ENCODE measurements at regions not wholly inside any gene's neighbourhood (a gene's known extent, or its start where the extent isn't known, plus 50 kb on each side); places are given as distances from the start of the nearest gene placed in this dataset.

- H3F3A ChIP-seq (ENCODE audit: low read depth) = no peaks in the 10 kb centered on the region
- H3K27ac ChIP-seq = no peak overlapping the region
- H3K4me3 ChIP-seq = no peak overlapping the region
- TF ChIP-seq CTCF (IDR thresholded peaks at IDR 0.05) (no peak), EZH2 (IDR thresholded peaks at IDR 0.05) (no peak), EZH2phosphoT487 (IDR thresholded peaks at IDR 0.05) (no peak)
- no peaks in the 10 kb centered on the region for H3K79me2 ChIP-seq (ENCODE audit: low read depth)
- Mint-ChIP-seq H3K4me3 (no peak overlapping the region), H3K36me3 (peaks cover 3% of the 10 kb centered on the region), H3K4me1 (peaks cover 54% of the 10 kb centered on the region), H3K9me3 (peaks cover 10% of the 10 kb centered on the region), H3K27me3 (ENCODE audit: insufficient read depth, low read depth) (peaks cover 6% of the 10 kb centered on the region), H3K27ac (peak overlapping the region; percentile 58)
- H3K4me1 ChIP-seq = peaks cover 15% of the 10 kb centered on the region
- H3K4me2 ChIP-seq = no peak overlapping the region
- DNase-seq (ENCODE audit: low spot score) = no peak
- H3K9ac ChIP-seq = no peak overlapping the region
- H3K36me3 ChIP-seq = no peaks in the 10 kb centered on the region
- H3K9me3 ChIP-seq (ENCODE audit: low read depth) = no peaks in the 10 kb centered on the region
- H3K27me3 ChIP-seq = no peaks in the 10 kb centered on the region
- no peaks in the 10 kb centered on the region for H4K20me1 ChIP-seq (ENCODE audit: low read depth)
- no peak overlapping the region for H2AFZ ChIP-seq (replicated peaks)
Observed at GRCh38 chr2:128394007-128394730, 75.5 kb upstream of the HS6ST1 start.

- Histone ChIP-seq H3K4me2 (no peak overlapping the region), H3F3A (ENCODE audit: low read depth) (no peaks in the 10 kb centered on the region), H3K4me3 (no peak overlapping the region), H3K79me2 (ENCODE audit: low read depth) (no peaks in the 10 kb centered on the region), H3K9ac (no peak overlapping the region), H3K4me1 (peaks cover 15% of the 10 kb centered on the region), H3K27me3 (no peaks in the 10 kb centered on the region), H3K36me3 (no peaks in the 10 kb centered on the region), H3K27ac (no peak overlapping the region), H4K20me1 (ENCODE audit: low read depth) (no peaks in the 10 kb centered on the region), H3K9me3 (ENCODE audit: low read depth) (no peaks in the 10 kb centered on the region), H2AFZ (replicated peaks) (no peak overlapping the region)
- Mint-ChIP-seq H3K27me3 (ENCODE audit: insufficient read depth, low read depth) (peaks cover 2% of the 10 kb centered on the region), H3K4me3 (no peak overlapping the region), H3K27ac (peak overlapping the region; percentile 23), H3K36me3 (peaks cover 3% of the 10 kb centered on the region), H3K9me3 (peaks cover 16% of the 10 kb centered on the region), H3K4me1 (peaks cover 45% of the 10 kb centered on the region)
- TF ChIP-seq EZH2 (IDR thresholded peaks at IDR 0.05) (no peak), EZH2phosphoT487 (IDR thresholded peaks at IDR 0.05) (no peak), CTCF (IDR thresholded peaks at IDR 0.05) (no peak)
- no peak for DNase-seq (ENCODE audit: low spot score)
Observed at GRCh38 chr2:128395196-128395595, 76.5 kb upstream of the HS6ST1 start.

- Histone ChIP-seq H3K9me3 (ENCODE audit: low read depth) (peaks cover 4% of the 10 kb centered on the region), H3K4me3 (no peak overlapping the region), H3K9ac (no peak overlapping the region), H4K20me1 (ENCODE audit: low read depth) (no peaks in the 10 kb centered on the region), H2AFZ (replicated peaks) (no peak overlapping the region), H3K4me2 (peak overlapping the region; percentile 14), H3K79me2 (ENCODE audit: low read depth) (no peaks in the 10 kb centered on the region), H3K4me1 (peaks cover 15% of the 10 kb centered on the region), H3K27me3 (no peaks in the 10 kb centered on the region), H3K36me3 (no peaks in the 10 kb centered on the region), H3F3A (ENCODE audit: low read depth) (no peaks in the 10 kb centered on the region), H3K27ac (no peak overlapping the region)
- peaks cover 4% of the 10 kb centered on the region for H3K27me3 Mint-ChIP-seq (ENCODE audit: insufficient read depth, low read depth)
- H3K27ac Mint-ChIP-seq = peak overlapping the region; percentile 94
- H3K4me3 Mint-ChIP-seq = no peak overlapping the region
- no peak for DNase-seq (ENCODE audit: low spot score)
- TF ChIP-seq EZH2 (IDR thresholded peaks at IDR 0.05) = no peak
- TF ChIP-seq CTCF (IDR thresholded peaks at IDR 0.05) = no peak
- no peak for TF ChIP-seq EZH2phosphoT487 (IDR thresholded peaks at IDR 0.05)
- H3K9me3 Mint-ChIP-seq = peaks cover 20% of the 10 kb centered on the region
- H3K36me3 Mint-ChIP-seq = peaks cover 6% of the 10 kb centered on the region
- H3K4me1 Mint-ChIP-seq = peaks cover 39% of the 10 kb centered on the region
Observed at GRCh38 chr2:128395640-128396499, 77.2 kb upstream of the HS6ST1 start.

Measured in neural progenitor cell (in vitro differentiated cells).